A673 (cell line): ENCODE measurements at regions not wholly inside any gene's neighbourhood (a gene's known extent, or its start where the extent isn't known, plus 50 kb on each side); places are given as distances from the start of the nearest gene placed in this dataset.

Experiments
- BruUV-seq: library from RNA; stranded (reverse); fragments of 400-500 nt; replicated peaks from 2 replicates; lab custom pipeline; 2021; lab: Mats Ljungman, UMichigan
- CTCF ChIA-PET: fragments of 300-600 bp; sonication (Branson Sonifier 250); formaldehyde crosslinking; loops from one replicate; lab custom pipeline; 2022; ENCODE audit warnings: antibody characterized with exemption; lab: Charles Lee
- POLR2A ChIA-PET: fragments of 300-600 bp; sonication (Branson Sonifier 250); formaldehyde crosslinking; loops from one replicate; lab custom pipeline; 2022; ENCODE audit warnings: antibody characterized with exemption; ENCODE audit not compliant: low non-redundant PET; lab: Charles Lee
- DNase-seq: peaks from one replicate; pipeline ENCODE4 v3.0.0-alpha.2; 2015; ENCODE audit warnings: low spot score
- H3K27ac ChIP-seq: fragments of 200-600 bp; sonication (generic); 2 replicates; pipeline ENCODE4 v1.5.1; 2016; ENCODE audit warnings: mixed run types, low read depth, mild to moderate bottlenecking, mixed read lengths, antibody characterized with exemption, low read length; ENCODE audit not compliant: poor library complexity, severe bottlenecking
- H3K27me3 ChIP-seq: fragments of 200-600 bp; sonication (generic); replicated peaks from 2 replicates; pipeline ENCODE4 v1.6.1; 2017; ENCODE audit warnings: mixed run types, low read depth, mild to moderate bottlenecking, mixed read lengths, antibody characterized with exemption, low read length; ENCODE audit not compliant: insufficient read depth, poor library complexity
- H3K36me3 ChIP-seq: fragments of 200-600 bp; sonication (generic); 2 replicates; pipeline ENCODE4 v1.6.1; 2016; ENCODE audit warnings: mixed run types, mild to moderate bottlenecking, mixed read lengths, antibody characterized with exemption, low read length; ENCODE audit not compliant: insufficient read depth, poor library complexity, severe bottlenecking
- H3K4me1 ChIP-seq: fragments of 200-600 bp; sonication (generic); 2 replicates; pipeline ENCODE4 v1.6.1; 2017; ENCODE audit warnings: mixed run types, mild to moderate bottlenecking, mixed read lengths, antibody characterized with exemption, low read length; ENCODE audit not compliant: insufficient read depth, poor library complexity, severe bottlenecking
- H3K4me3 ChIP-seq: fragments of 200-600 bp; sonication (generic); 2 replicates; pipeline ENCODE4 v1.5.1; 2016; ENCODE audit warnings: low read depth, mixed run types, mild to moderate bottlenecking, mixed read lengths, low read length; ENCODE audit not compliant: poor library complexity, severe bottlenecking
- H3K9me3 ChIP-seq: fragments of 200-600 bp; sonication (generic); 2 replicates; pipeline ENCODE4 v1.6.1; 2016; ENCODE audit warnings: mixed run types, low read depth, mild to moderate bottlenecking, mixed read lengths, antibody characterized with exemption, low read length; ENCODE audit not compliant: poor library complexity, severe bottlenecking
- CTCF ChIP-seq: fragments of 300-800, 200-600 bp; sonication (generic); conservative IDR thresholded peaks from 2 replicates; pipeline ENCODE4 v1.5.1; 2017; ENCODE audit warnings: low read depth, mild to moderate bottlenecking, antibody characterized with exemption, low read length, moderate library complexity, mixed read lengths
- EZH2 ChIP-seq: fragments of 200-600 bp; sonication (generic); IDR thresholded peaks from 2 replicates; pipeline ENCODE4 v1.6.1; 2017; ENCODE audit warnings: borderline replicate concordance, low read depth, mild to moderate bottlenecking, mixed read lengths, antibody characterized with exemption, low read length; ENCODE audit not compliant: poor library complexity, severe bottlenecking
- intact Hi-C: fragments of 100-400 bp; cut with micrococcal nuclease; formaldehyde crosslinking; loops from one replicate; pipeline ENCODE4 v1.10.0; 2022; ENCODE audit not compliant: unreplicated experiment

GRCh38 chr7:3107228-3107763, 63.6 kb upstream of the CARD11 start:
- no peak overlapping the region for H3K27ac ChIP-seq
- no peak overlapping the region for H3K4me3 ChIP-seq
- TF ChIP-seq CTCF (no peak), EZH2 (no peak)
- no peak for DNase-seq
- no peaks in the 10 kb centered on the region for H3K9me3 ChIP-seq
- intact Hi-C loops = no loop called here
- H3K4me1 ChIP-seq = no peaks in the 10 kb centered on the region
- H3K27me3 ChIP-seq = peaks cover 4% of the 10 kb centered on the region
- no TSS peak for BruUV-seq
- ChIA-PET CTCF (no interaction called here), POLR2A (no interaction called here)
- no peaks in the 10 kb centered on the region for H3K36me3 ChIP-seq

- no peak for DNase-seq
- TF ChIP-seq EZH2 (no peak), CTCF (no peak)
- no peaks in the 10 kb centered on the region for H3K36me3 ChIP-seq
- no TSS peak for BruUV-seq
- H3K27me3 ChIP-seq = peaks cover 4% of the 10 kb centered on the region
- intact Hi-C loops = no loop called here
- no peak overlapping the region for H3K4me3 ChIP-seq
- no peaks in the 10 kb centered on the region for H3K9me3 ChIP-seq
- no peak overlapping the region for H3K27ac ChIP-seq
- POLR2A ChIA-PET = no interaction called here
- CTCF ChIA-PET = no interaction called here
- H3K4me1 ChIP-seq = no peaks in the 10 kb centered on the region
Observed at GRCh38 chr7:3107889-3108570, 64.4 kb upstream of the CARD11 start.

- TF ChIP-seq CTCF (no peak), EZH2 (no peak)
- Histone ChIP-seq H3K4me1 (no peaks in the 10 kb centered on the region), H3K36me3 (no peaks in the 10 kb centered on the region), H3K4me3 (no peak overlapping the region), H3K27ac (no peak overlapping the region), H3K9me3 (no peaks in the 10 kb centered on the region), H3K27me3 (peaks cover 4% of the 10 kb centered on the region)
- no TSS peak for BruUV-seq
- CTCF ChIA-PET = no interaction called here
- DNase-seq = no peak
- POLR2A ChIA-PET = interaction anchor here (0.7 kb wide), 1 partner anchor 7 kb away, joined by 3 read pairs; no protein-coding TSS in a partner anchor
- intact Hi-C loops = no loop called here
Observed at GRCh38 chr7:3109311-3109915, 65.7 kb upstream of the CARD11 start.
